Renal cortex interstitium (tissue), 11 donors: ENCODE measurements at regions not wholly inside any gene's neighbourhood (a gene's known extent, or its start where the extent isn't known, plus 50 kb on each side); places are given as distances from the start of the nearest gene placed in this dataset.

ENCODE experiments used
- DNase-seq, 11 donors: peaks; one replicate each; pipeline ENCODE4 v3.0.0-alpha.2; 2013; ENCODE audit warnings: low read depth in 9 of 11, low spot score in 4 of 11; ENCODE audit errors: extremely low read depth in 1 of 11

- no peak for DNase-seq
These were observed 140.3 kb downstream of the RPIA start for GRCh38 chr2:88831792-88832248.

- no peak for DNase-seq
These were observed 141.0 kb downstream of the RPIA start for GRCh38 chr2:88832311-88832991.

- DNase-seq, result no peak
These were observed 141.5 kb downstream of the RPIA start for GRCh38 chr2:88832992-88833389.

- no peak for DNase-seq
These were observed 142.9 kb downstream of the RPIA start for GRCh38 chr2:88834376-88834775.

GRCh38 chr2:88834866-88835265, 143.4 kb downstream of the RPIA start:
- no peak for DNase-seq

- no peak for DNase-seq
These were observed 144.3 kb downstream of the RPIA start for GRCh38 chr2:88835726-88836125.

- DNase-seq, result no peak
These were observed 144.9 kb downstream of the RPIA start for GRCh38 chr2:88836351-88836750.

- no peak for DNase-seq
These were observed 146.2 kb downstream of the RPIA start for GRCh38 chr2:88837511-88838160.

- DNase-seq, result no peak
These were observed 146.7 kb downstream of the RPIA start for GRCh38 chr2:88838165-88838635.

- DNase-seq, result no peak
These were observed 149.9 kb downstream of the RPIA start for GRCh38 chr2:88841224-88841929.

- no peak for DNase-seq
These were observed 151.4 kb downstream of the RPIA start for GRCh38 chr2:88842656-88843460.

GRCh38 chr2:88843651-88844050, 152.2 kb downstream of the RPIA start:
- DNase-seq, result no peak

- no peak for DNase-seq
These were observed 153.5 kb downstream of the RPIA start for GRCh38 chr2:88844960-88845359.

GRCh38 chr2:88845772-88846661, 154.5 kb downstream of the RPIA start:
- no peak for DNase-seq

- peak in 3 of 11 donors; percentile 7 to 14 (median 13) for DNase-seq
These were observed 161.4 kb downstream of the RPIA start for GRCh38 chr2:88852753-88853402.

GRCh38 chr2:88853403-88853790, 161.9 kb downstream of the RPIA start:
- no peak for DNase-seq

- DNase-seq, result no peak
These were observed 163.1 kb downstream of the RPIA start for GRCh38 chr2:88854528-88854927.
